ENCODE measurements at regions not wholly inside any gene's neighbourhood (a gene's known extent, or its start where the extent isn't known, plus 50 kb on each side); places are given as distances from the start of the nearest gene placed in this dataset.

- Histone ChIP-seq H3K9me2 (replicated peaks; ENCODE audit: low read length) (no peaks in the 10 kb centered on the region), H3K27ac (ENCODE audit: low read length) (no peak overlapping the region), H2AFZ (ENCODE audit: low read length) (no peak overlapping the region), H3K4me1 (ENCODE audit: insufficient read depth, low read length) (no peaks in the 10 kb centered on the region), H4K20me1 (ENCODE audit: low read length) (no peaks in the 10 kb centered on the region), H3K4me3 (ENCODE audit: low read length) (no peak overlapping the region), H3K36me3 (ENCODE audit: low read depth, low read length) (no peaks in the 10 kb centered on the region), H3K27me3 (ENCODE audit: low read length) (peaks cover 18% of the 10 kb centered on the region), H3K79me2 (ENCODE audit: low read length) (no peaks in the 10 kb centered on the region), H3K9ac (ENCODE audit: low read length) (no peak overlapping the region), H3K4me2 (ENCODE audit: low read length) (no peak overlapping the region), H3K9me3 (ENCODE audit: low read length) (no peaks in the 10 kb centered on the region), H3F3A (ENCODE audit: low read length, unreplicated experiment) (no peaks in the 10 kb centered on the region)
- CTCF ChIA-PET: no interaction called here
- BruUV-seq (replicated peaks): no TSS peak
- intact Hi-C loops (cut with micrococcal nuclease): no loop called here
- DNase-seq (no peak), ATAC-seq (no peak)
- TF ChIP-seq EZH2 (IDR thresholded peaks at IDR 0.05; ENCODE audit: low read length, unreplicated experiment): no peak
- no peak for TF ChIP-seq EZH2phosphoT487 (IDR thresholded peaks at IDR 0.05; ENCODE audit: borderline replicate concordance, low read length)
- no peak for TF ChIP-seq CTCF (conservative IDR thresholded peaks at IDR 0.05; ENCODE audit: low read depth, low read length)
- POLR2A ChIA-PET (ENCODE audit: unreplicated experiment): no interaction called here
Observed at GRCh38 chr7:25481891-25482290, 253.6 kb upstream of the NPVF start.

DNA sequence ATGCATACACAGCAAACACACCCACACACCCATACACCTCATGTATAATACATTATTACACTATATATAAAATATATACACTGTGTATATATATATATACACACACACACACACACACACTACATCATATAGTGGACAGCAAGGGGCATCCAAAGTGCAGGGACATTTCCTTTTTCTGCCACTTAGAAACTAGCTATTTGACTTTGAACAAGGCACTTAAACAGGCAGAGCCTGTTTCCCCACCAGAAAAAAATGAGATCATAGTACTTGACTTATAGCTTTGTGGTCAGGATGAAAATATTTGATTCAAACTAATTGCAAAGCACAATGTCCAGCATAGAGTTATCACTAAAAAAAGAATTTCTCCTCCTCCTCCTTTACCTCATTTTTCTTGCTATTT is 254.3 kb upstream of the NPVF start:
- no peak for TF ChIP-seq EZH2 (IDR thresholded peaks at IDR 0.05; ENCODE audit: low read length, unreplicated experiment)
- TF ChIP-seq CTCF (conservative IDR thresholded peaks at IDR 0.05; ENCODE audit: low read depth, low read length): no peak
- no peak for TF ChIP-seq EZH2phosphoT487 (IDR thresholded peaks at IDR 0.05; ENCODE audit: borderline replicate concordance, low read length)
- Histone ChIP-seq H2AFZ (ENCODE audit: low read length) (no peak overlapping the region), H3K27ac (ENCODE audit: low read length) (no peak overlapping the region), H3K4me2 (ENCODE audit: low read length) (no peak overlapping the region), H4K20me1 (ENCODE audit: low read length) (no peaks in the 10 kb centered on the region), H3K4me3 (ENCODE audit: low read length) (no peak overlapping the region), H3K9ac (ENCODE audit: low read length) (no peak overlapping the region), H3K4me1 (ENCODE audit: insufficient read depth, low read length) (no peaks in the 10 kb centered on the region), H3F3A (ENCODE audit: low read length, unreplicated experiment) (no peaks in the 10 kb centered on the region), H3K9me2 (replicated peaks; ENCODE audit: low read length) (no peaks in the 10 kb centered on the region), H3K27me3 (ENCODE audit: low read length) (peaks cover 18% of the 10 kb centered on the region), H3K36me3 (ENCODE audit: low read depth, low read length) (no peaks in the 10 kb centered on the region), H3K9me3 (ENCODE audit: low read length) (no peaks in the 10 kb centered on the region), H3K79me2 (ENCODE audit: low read length) (no peaks in the 10 kb centered on the region)
- ATAC-seq (no peak), DNase-seq (no peak)
- ChIA-PET CTCF (no interaction called here), POLR2A (ENCODE audit: unreplicated experiment) (no interaction called here)
- intact Hi-C loops (cut with micrococcal nuclease): no loop called here
- no TSS peak for BruUV-seq (replicated peaks)

DNA sequence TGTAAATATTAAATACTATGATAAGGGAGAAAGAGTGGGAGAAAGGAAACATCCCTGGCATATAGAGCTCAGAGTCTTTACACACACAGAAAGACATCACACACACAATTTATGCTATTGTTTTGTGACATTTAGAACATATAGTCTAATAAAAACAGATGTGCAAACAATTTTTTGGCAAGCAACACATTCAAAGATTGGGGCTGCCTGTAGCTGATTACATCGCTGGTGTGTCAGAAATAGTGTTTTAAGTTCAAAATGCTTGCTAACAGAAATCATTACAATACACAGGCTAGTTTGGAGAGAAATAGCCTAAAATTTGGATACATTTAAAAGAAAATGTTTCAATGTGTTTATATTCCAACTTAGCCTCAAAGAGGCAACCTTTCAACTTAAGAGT is 256.7 kb upstream of the NPVF start:
- no peak for DNase-seq
- BruUV-seq (replicated peaks): no TSS peak
- Histone ChIP-seq H3K4me2 (ENCODE audit: low read length) (no peak overlapping the region), H3F3A (ENCODE audit: low read length, unreplicated experiment) (no peaks in the 10 kb centered on the region), H4K20me1 (ENCODE audit: low read length) (no peaks in the 10 kb centered on the region), H3K27me3 (ENCODE audit: low read length) (peaks cover 14% of the 10 kb centered on the region), H3K9me2 (replicated peaks; ENCODE audit: low read length) (no peaks in the 10 kb centered on the region), H3K4me1 (ENCODE audit: insufficient read depth, low read length) (no peaks in the 10 kb centered on the region), H3K9me3 (ENCODE audit: low read length) (no peaks in the 10 kb centered on the region), H3K27ac (ENCODE audit: low read length) (no peak overlapping the region), H3K79me2 (ENCODE audit: low read length) (no peaks in the 10 kb centered on the region), H3K9ac (ENCODE audit: low read length) (no peak overlapping the region), H3K4me3 (ENCODE audit: low read length) (no peak overlapping the region), H3K36me3 (ENCODE audit: low read depth, low read length) (no peaks in the 10 kb centered on the region), H2AFZ (ENCODE audit: low read length) (no peak overlapping the region)
- ChIA-PET CTCF (no interaction called here), POLR2A (ENCODE audit: unreplicated experiment) (no interaction called here)
- no peak for ATAC-seq
- intact Hi-C loops (cut with micrococcal nuclease): no loop called here
- TF ChIP-seq CTCF (conservative IDR thresholded peaks at IDR 0.05; ENCODE audit: low read depth, low read length): no peak
- TF ChIP-seq EZH2 (IDR thresholded peaks at IDR 0.05; ENCODE audit: low read length, unreplicated experiment): no peak
- no peak for TF ChIP-seq EZH2phosphoT487 (IDR thresholded peaks at IDR 0.05; ENCODE audit: borderline replicate concordance, low read length)

Data from PC-3 (cell line).